Natural killer cell treated with Interleukin-12 subunit alpha and Interleukin-12 subunit beta and Interleukin-15 and Interleukin-18, amount 100 ng/mL, for 72 hours (primary cell): ENCODE measurements at regions not wholly inside any gene's neighbourhood (a gene's known extent, or its start where the extent isn't known, plus 50 kb on each side); places are given as distances from the start of the nearest gene placed in this dataset.

Experiments
- ATAC-seq, 2 donors: fragments of 150-1000 bp; cut with Tn5 transposase in 1 of 2; sonication (Bioruptor Pico), chemical (Tn5 transposase) in 1 of 2; 2 replicates each; pipeline ENCODE4 v1.10.0; 2021
- DNase-seq: peaks from one replicate; pipeline ENCODE4 v3.0.0; 2022; ENCODE audit warnings: low spot score
- H3K27ac Mint-ChIP-seq, 2 donors: 1 replicate in 1 of 2; 2 replicates in 1 of 2; pipeline ENCODE4 v1.8.0; 2022; ENCODE audit warnings: mixed read lengths in 2 of 2, mild to moderate bottlenecking in 1 of 2, moderate library complexity in 1 of 2
- H3K27me3 Mint-ChIP-seq, 2 donors: 1 replicate in 1 of 2; 2 replicates in 1 of 2; pipeline ENCODE4 v1.8.0; 2022; ENCODE audit warnings: mixed read lengths in 2 of 2
- H3K36me3 Mint-ChIP-seq: one replicate; pipeline ENCODE4 v1.8.0; 2022; ENCODE audit warnings: mixed read lengths
- H3K4me1 Mint-ChIP-seq, 2 donors: 1 replicate in 1 of 2; 2 replicates in 1 of 2; pipeline ENCODE4 v1.8.0; 2022; ENCODE audit warnings: low read depth in 2 of 2, mixed read lengths in 2 of 2, mild to moderate bottlenecking in 1 of 2
- H3K4me3 Mint-ChIP-seq: one replicate; pipeline ENCODE4 v1.8.0; 2022; ENCODE audit warnings: mixed read lengths
- H3K9me3 Mint-ChIP-seq: 2 replicates; pipeline ENCODE4 v1.8.0; 2022; ENCODE audit warnings: mixed read lengths

DNA sequence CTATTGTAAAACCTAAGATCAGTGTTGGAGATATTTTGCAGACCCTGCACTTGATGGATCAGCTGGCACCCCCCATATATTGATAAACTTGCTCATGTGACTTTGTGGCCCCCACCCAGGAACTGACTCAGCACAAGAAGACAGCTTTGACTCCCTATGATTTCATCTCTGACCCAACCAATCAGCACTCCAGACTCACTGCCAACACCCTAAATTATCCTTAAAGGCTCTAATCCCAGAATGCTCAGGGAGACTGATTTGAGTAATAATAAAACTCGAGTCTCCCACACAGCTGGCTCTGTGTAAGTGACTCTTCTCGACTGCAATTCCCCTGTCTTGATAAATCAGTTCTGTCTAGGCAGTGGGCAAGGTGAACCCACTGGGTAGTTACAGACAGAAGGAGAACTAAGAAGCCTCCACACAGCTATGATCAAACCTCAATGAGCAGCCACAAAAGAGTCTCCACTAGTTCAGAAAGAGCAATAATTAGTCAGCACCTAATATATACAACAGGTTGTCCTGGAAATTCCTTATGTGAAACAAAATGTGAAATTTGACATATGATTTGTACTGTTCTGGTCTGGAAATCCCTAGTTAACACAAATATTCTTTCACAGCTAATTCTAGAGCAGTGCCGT is 52.2 kb downstream of the ACTL7B start:
- H3K27ac Mint-ChIP-seq = no peak overlapping the region
- peaks cover 3 to 16% of the 10 kb centered on the region in 2 donors for H3K27me3 Mint-ChIP-seq
- H3K4me3 Mint-ChIP-seq = no peak overlapping the region
- ATAC-seq = no peak
- H3K4me1 Mint-ChIP-seq = no peaks in the 10 kb centered on the region
- H3K36me3 Mint-ChIP-seq = no peaks in the 10 kb centered on the region
- DNase-seq = no peak
- H3K9me3 Mint-ChIP-seq = no peaks in the 10 kb centered on the region

DNA sequence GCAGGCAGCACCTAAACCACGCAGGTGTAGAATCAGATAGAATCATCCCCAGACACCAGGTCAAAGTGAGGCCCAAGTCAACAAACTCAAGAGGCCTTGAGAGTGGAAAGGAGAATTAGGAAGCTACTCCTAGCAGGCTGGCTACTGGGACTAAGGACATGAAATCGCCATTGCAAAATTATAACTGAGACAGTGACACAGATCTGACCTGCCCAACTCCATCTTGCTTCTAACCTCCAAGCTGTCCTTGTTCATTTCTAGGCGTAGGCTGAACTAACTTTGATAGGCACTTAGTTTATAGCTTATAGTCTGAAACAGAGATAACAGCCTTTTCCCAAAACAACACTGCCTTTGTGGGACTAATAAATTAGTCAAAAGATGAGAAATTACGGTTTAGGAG is 52.8 kb downstream of the ACTL7B start:
- no peak overlapping the region for H3K27ac Mint-ChIP-seq

DNA sequence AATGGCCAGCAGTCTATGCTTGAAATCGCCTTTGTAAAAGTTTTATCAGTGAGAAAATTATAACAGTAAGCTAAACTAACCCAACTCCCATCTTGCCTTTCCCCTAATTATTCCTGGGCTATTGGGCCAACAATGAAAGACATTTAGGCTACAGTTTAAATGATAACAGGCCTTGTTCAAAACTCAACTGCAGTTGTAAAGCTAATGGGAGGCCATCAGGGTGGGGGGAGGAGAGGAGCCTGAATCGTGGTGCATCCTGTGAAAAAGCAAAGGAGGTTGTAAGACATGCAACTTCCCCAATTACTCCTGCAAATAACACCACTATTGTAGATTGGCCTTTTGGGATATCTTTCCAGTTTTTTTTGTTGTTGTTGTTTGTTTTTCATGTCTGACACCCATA is 53.8 kb downstream of the ACTL7B start:
- peaks cover 3 to 9% of the 10 kb centered on the region in 2 donors for H3K27me3 Mint-ChIP-seq
- no peak overlapping the region for H3K4me3 Mint-ChIP-seq

More for the DNA sequence above, 52.8 kb downstream of the ACTL7B start:
- peaks cover 3 to 16% of the 10 kb centered on the region in 2 donors for H3K27me3 Mint-ChIP-seq
- H3K9me3 Mint-ChIP-seq = no peaks in the 10 kb centered on the region
- no peaks in the 10 kb centered on the region for H3K36me3 Mint-ChIP-seq
- ATAC-seq = no peak
- H3K4me1 Mint-ChIP-seq = no peaks in the 10 kb centered on the region
- DNase-seq = no peak
- H3K4me3 Mint-ChIP-seq = no peak overlapping the region

DNA sequence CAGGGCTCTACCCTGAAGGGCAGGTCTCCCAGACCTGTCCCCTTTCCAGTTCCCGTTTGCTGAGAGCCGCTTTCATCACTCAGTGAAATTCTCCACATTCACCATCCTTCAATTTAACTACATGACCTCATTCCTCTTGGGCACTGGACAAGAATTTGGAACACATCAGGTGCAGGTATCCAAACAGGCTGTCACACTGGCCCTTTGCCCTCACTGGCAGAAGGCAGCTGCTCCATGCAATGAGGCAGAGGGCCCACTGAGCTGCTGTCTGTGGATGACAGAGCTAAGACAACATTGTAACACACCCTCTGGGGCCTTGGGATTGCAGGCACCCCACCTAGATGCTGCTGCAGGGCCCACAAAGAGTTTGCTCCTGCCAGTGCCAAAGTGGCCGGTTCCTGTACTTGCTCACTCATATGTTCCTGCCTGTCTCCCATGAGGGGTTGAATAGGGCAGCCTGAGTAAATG is 55.1 kb downstream of the ACTL7B start:
- DNase-seq = no peak
- ATAC-seq = no peak
- H3K4me1 Mint-ChIP-seq = no peaks in the 10 kb centered on the region
- H3K4me3 Mint-ChIP-seq = no peak overlapping the region
- no peaks in the 10 kb centered on the region for H3K9me3 Mint-ChIP-seq
- H3K27ac Mint-ChIP-seq = no peak overlapping the region
- no peaks in the 10 kb centered on the region for H3K36me3 Mint-ChIP-seq
- no peaks in the 10 kb centered on the region for H3K27me3 Mint-ChIP-seq

More for the DNA sequence above, 53.8 kb downstream of the ACTL7B start:
- ATAC-seq (no peak), DNase-seq (no peak)
- Mint-ChIP-seq H3K9me3 (no peaks in the 10 kb centered on the region), H3K4me1 (no peaks in the 10 kb centered on the region), H3K27ac (no peak overlapping the region), H3K36me3 (no peaks in the 10 kb centered on the region)

DNA sequence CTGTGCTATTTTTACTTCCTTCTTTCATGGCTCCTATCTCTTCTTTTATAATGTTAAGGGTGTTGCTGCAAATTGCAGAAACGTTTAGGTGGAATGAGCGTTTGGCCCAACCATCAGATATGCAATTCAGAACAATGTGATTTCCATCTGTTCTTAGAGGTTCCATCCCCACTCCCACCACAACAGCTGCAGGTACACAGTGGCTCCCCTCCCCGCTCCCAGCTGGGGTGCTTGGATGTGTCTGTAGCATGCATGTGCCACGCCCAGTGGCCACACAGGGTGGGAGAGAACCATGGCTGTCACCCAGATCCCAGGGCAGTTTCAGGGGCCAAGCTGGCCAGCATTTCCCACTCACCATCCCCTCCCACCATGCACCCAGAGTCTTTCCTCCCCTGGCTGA is 62.2 kb downstream of the ACTL7B start:
- Mint-ChIP-seq H3K27ac (no peak overlapping the region), H3K36me3 (no peaks in the 10 kb centered on the region), H3K4me3 (no peak overlapping the region), H3K4me1 (no peaks in the 10 kb centered on the region), H3K9me3 (no peaks in the 10 kb centered on the region), H3K27me3 (no peaks in the 10 kb centered on the region)
- ATAC-seq (peak in 1 of 2 donors; percentile 22), DNase-seq (no peak)

DNA sequence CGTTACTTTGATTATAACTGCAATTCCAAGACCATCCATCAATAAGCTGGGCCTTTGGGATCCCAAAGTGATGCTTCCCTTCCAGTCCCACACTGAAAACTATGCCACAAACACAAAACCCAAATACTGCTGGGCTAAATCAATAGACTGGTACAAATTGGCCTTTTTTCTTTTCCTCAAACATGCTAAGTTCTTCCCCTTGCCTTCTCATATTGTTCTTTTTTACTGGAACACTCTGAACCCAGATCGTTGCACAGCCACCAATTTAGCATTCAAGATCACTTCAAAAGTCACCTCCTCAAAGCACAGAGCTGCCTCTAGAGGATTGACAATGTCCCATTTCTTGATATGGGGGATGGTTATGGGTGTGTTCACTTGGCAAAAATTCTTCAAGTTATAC is 66.0 kb downstream of the ACTL7B start:
- Mint-ChIP-seq H3K4me3 (no peak overlapping the region), H3K36me3 (no peaks in the 10 kb centered on the region), H3K27me3 (peaks cover 0 to 5% of the 10 kb centered on the region in 2 donors), H3K4me1 (no peaks in the 10 kb centered on the region), H3K27ac (no peak overlapping the region), H3K9me3 (no peaks in the 10 kb centered on the region)
- DNase-seq (no peak), ATAC-seq (no peak)

DNA sequence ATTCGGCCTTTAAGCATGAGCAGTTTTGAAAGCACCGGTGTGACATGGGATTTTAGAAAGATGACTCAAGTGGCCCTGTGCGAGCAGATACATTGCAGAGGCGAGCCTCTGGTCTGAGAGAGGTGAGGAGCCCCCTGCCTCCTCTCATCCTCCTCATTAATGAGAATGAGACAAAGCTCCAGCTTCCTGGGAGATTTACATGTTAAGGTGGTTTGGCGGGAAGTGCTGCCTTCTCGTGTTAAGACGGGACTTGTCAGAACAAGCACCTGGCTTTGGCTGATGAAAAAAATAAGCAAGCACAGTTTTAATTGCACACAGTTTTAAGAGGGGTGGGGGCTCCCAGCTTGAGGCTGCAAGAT is 68.1 kb downstream of the ACTL7B start:
- no peaks in the 10 kb centered on the region for H3K9me3 Mint-ChIP-seq
- peaks cover 5 to 12% of the 10 kb centered on the region in 2 donors for H3K27me3 Mint-ChIP-seq
- H3K27ac Mint-ChIP-seq = no peak overlapping the region
- peaks cover 5 to 7% of the 10 kb centered on the region in 2 donors for H3K4me1 Mint-ChIP-seq
- no peaks in the 10 kb centered on the region for H3K36me3 Mint-ChIP-seq
- no peak for DNase-seq
- ATAC-seq = no peak
- H3K4me3 Mint-ChIP-seq = no peak overlapping the region

DNA sequence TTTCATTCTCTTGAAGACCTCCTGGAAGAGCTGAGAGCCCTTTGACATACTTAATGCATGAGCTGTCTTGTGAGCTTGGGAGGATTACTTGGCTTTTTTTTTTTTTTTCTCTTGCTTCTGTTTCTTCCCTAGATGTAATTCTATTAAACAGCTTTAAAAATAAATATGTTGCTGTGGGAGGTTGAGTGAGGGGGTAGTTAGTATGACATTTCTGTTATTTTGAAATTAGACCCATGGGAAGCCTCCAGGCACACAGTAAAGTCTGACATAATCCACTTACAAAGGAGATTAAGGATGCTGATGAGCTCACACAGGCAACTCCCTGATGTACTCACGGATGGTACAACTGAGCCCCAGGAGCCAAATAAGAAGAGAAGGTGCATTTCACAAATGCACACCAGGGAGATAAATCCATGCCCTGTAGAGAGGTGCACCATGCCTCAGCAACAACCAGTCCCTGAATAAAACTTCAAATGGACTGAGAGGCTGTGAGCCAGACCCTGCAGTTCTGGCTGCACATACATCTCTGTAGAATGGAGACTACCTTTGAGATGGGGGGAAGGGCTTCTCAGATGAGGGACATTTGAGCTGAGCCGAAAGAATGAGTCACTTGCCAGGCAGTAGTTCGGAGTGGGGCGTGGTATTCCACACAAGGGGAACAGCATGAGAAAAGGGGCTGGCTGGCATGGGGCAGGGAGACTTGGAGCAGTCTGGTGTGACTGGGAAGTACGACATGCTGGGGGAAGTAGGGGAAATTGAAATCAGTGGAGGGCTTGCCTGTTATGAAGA is 68.7 kb downstream of the ACTL7B start:
- Mint-ChIP-seq H3K27ac (no peak overlapping the region), H3K36me3 (no peaks in the 10 kb centered on the region), H3K27me3 (peaks cover 7 to 14% of the 10 kb centered on the region in 2 donors), H3K4me3 (no peak overlapping the region), H3K4me1 (peaks cover 5 to 7% of the 10 kb centered on the region in 2 donors), H3K9me3 (no peaks in the 10 kb centered on the region)
- ATAC-seq (no peak), DNase-seq (no peak)

DNA sequence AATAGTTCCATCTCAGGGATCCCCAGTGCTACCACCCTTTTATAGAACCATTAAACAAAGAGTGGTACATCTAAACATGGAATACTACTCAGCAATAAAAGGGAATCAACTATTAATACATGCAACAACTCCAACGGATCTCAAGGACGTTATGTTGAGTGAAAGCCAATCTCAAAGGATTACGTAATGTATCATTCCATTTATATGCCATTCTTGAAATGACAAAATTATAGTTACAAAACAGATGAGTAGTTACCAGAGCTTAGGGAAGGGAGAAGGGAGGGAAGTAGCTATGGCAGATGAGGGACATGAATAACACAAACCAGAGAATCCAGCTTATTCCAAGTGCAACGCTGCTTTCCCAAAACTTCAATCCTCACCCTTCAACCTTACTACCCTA is 69.5 kb downstream of the ACTL7B start:
- DNase-seq (no peak), ATAC-seq (no peak)
- H3K4me1 Mint-ChIP-seq = peaks cover 5 to 7% of the 10 kb centered on the region in 2 donors
- H3K27me3 Mint-ChIP-seq = peaks cover 11 to 14% of the 10 kb centered on the region in 2 donors
- no peaks in the 10 kb centered on the region for H3K36me3 Mint-ChIP-seq
- no peak overlapping the region for H3K27ac Mint-ChIP-seq
- H3K4me3 Mint-ChIP-seq = no peak overlapping the region
- no peaks in the 10 kb centered on the region for H3K9me3 Mint-ChIP-seq

DNA sequence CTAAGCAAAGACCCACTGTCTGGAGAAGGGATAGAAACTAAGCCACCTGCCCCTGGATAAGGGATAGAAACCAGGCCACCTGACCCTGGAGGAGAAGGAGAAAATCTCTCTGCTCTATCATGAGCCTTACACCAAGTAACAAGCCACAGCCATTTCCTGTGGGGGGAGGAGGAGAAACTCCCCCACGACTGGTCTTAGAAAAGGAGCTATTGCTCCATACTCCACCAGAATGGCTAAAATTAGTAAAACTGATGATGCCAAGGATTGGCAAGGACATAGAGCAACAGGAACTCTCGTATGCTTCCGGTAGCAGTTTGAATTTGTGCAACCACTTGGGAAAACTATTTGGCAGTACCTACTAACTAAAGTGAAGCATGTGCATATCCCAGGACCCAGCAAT is 70.8 kb downstream of the ACTL7B start:
- ATAC-seq = peak in 1 of 2 donors; percentile 15
- Mint-ChIP-seq H3K36me3 (no peaks in the 10 kb centered on the region), H3K9me3 (no peaks in the 10 kb centered on the region), H3K27ac (no peak overlapping the region), H3K27me3 (peaks cover 15 to 16% of the 10 kb centered on the region in 2 donors), H3K4me1 (peaks cover 5 to 7% of the 10 kb centered on the region in 2 donors), H3K4me3 (no peak overlapping the region)
- no peak for DNase-seq

DNA sequence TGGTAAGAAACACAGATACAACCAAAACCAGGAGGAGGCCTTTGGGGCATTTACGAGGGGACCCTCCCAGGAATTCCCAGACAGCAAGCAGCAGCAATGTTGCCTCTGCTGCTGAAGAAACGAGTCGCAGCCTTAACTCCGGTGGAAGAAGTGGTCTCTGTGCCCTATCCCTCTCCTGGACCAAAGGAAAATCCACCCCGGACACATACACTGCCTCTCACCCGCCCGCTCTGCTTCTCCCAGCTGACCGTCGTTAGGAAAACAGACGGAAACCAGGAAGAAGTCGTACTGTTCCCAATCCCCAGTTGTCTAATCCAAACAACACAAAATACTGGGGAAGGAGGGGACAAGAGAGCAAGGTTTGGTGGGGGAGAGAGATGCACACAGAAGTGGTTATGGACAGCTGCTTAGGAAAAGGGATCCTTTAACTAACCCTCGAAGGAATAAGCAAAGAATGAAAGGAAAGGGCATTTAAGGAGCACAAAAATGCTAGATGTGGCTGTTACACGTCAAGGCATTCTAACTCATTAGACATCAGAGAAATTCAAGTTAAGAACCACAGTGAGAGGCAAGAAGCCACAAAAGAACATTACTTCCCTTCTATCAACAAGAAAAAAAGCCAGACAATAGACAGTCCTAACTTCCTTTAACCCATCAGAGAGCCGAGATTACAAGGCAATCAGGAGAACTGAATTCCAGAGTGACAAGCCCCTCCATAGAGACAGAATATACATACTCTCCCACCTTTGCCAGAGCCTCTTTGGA is 71.9 kb downstream of the ACTL7B start:
- H3K4me3 Mint-ChIP-seq = no peak overlapping the region

DNA sequence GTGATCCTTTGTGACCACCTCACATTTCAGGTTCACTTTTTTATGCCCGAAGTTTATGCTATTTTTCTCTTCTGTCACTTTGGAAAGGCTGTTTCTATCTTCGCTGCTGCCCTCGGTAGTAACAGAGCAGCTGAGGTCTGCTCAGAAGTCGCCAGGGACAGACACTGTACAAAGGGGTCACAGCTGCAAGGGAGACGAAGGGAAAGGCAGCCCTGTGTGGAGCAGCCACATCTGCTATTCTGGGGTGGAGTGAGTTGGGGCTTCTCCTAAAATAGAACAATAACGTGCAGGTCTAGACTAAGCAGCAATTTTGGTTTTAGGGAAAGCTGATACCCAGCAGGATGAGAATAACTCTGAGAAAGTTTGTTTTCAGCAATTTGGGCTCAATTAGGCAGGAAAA is 72.5 kb downstream of the ACTL7B start:
- H3K27ac Mint-ChIP-seq = no peak overlapping the region
- peaks cover 23 to 24% of the 10 kb centered on the region in 2 donors for H3K27me3 Mint-ChIP-seq
- H3K4me3 Mint-ChIP-seq = no peak overlapping the region
- DNase-seq (no peak), ATAC-seq (no peak)
- peaks cover 5 to 7% of the 10 kb centered on the region in 2 donors for H3K4me1 Mint-ChIP-seq
- no peaks in the 10 kb centered on the region for H3K36me3 Mint-ChIP-seq
- no peaks in the 10 kb centered on the region for H3K9me3 Mint-ChIP-seq

More for the DNA sequence above, 71.9 kb downstream of the ACTL7B start:
- Mint-ChIP-seq H3K27ac (no peak overlapping the region), H3K27me3 (peaks cover 19 to 20% of the 10 kb centered on the region in 2 donors), H3K9me3 (no peaks in the 10 kb centered on the region), H3K4me1 (peaks cover 5 to 7% of the 10 kb centered on the region in 2 donors), H3K36me3 (no peaks in the 10 kb centered on the region)
- ATAC-seq (no peak), DNase-seq (no peak)

DNA sequence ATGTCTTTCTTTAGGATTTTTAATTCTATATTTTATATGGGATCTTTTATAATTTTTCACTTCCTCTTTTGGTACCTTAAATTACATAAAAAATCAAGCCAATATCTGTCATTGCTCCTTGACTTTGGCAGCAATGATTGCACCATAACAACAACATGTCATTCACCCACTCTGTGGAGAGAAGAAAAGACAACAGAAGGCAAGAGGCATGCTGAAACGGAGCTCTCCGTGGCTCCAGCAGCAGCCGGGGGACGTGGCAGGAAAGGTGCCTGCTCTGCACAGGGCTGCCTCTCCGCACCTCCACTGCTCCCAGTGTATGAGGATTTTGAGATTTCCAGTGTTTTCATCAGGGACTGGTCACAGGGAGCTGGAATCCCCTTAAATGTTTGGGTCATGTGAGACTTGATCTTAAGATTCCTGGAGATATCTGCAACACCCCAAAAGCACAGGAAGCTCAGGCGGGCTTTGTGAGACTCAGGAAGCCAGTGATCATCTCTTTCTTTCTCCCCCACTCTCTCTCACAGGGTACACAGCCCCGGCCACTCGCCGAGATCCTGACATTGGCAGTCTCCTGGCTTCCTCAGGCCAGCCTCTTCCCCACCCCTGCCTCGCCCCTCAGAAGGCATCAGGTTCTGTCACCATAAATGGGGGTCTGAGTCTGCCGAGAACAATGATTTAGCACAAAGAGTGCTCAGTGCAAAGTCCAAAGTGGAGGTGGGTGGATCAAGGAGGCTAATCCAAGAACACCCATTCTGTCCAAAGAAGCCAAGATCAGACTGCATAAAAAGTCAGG is 74.6 kb downstream of the ACTL7B start:
- no peak overlapping the region for H3K27ac Mint-ChIP-seq
- H3K27me3 Mint-ChIP-seq = peaks cover 23 to 28% of the 10 kb centered on the region in 2 donors
- no peak overlapping the region for H3K4me3 Mint-ChIP-seq
- H3K4me1 Mint-ChIP-seq = peaks cover 5 to 7% of the 10 kb centered on the region in 2 donors
- H3K36me3 Mint-ChIP-seq = no peaks in the 10 kb centered on the region
- no peaks in the 10 kb centered on the region for H3K9me3 Mint-ChIP-seq
- ATAC-seq = no peak
- DNase-seq = no peak
